H9 (cell line): ENCODE measurements at regions not wholly inside any gene's neighbourhood (a gene's known extent, or its start where the extent isn't known, plus 50 kb on each side); places are given as distances from the start of the nearest gene placed in this dataset.

Source experiments
- DNase-seq: peaks from one replicate; pipeline ENCODE4 v3.0.0-alpha.2; 2017
- H2AFZ ChIP-seq: one replicate; pipeline ENCODE4 v1.6.1; 2013; ENCODE audit warnings: mild to moderate bottlenecking, low read length, control low read depth, moderate library complexity
- H2AK5ac ChIP-seq: 2 replicates; pipeline ENCODE4 v1.6.1; 2013; ENCODE audit warnings: low read length, control low read depth, mixed read lengths; ENCODE audit not compliant: insufficient read length
- H2BK120ac ChIP-seq: one replicate; pipeline ENCODE4 v1.6.1; 2013; ENCODE audit warnings: low read depth, mild to moderate bottlenecking, low read length, control low read depth, inconsistent platforms; ENCODE audit not compliant: poor library complexity, severe bottlenecking
- H2BK12ac ChIP-seq: 2 replicates; pipeline ENCODE4 v1.6.1; 2013; ENCODE audit warnings: low read length, control low read depth, mixed read lengths, low read depth; ENCODE audit not compliant: insufficient read length
- H2BK15ac ChIP-seq: 2 replicates; pipeline ENCODE4 v1.6.1; 2013; ENCODE audit warnings: low read depth, low read length, control low read depth
- H2BK20ac ChIP-seq: one replicate; pipeline ENCODE4 v1.6.1; 2013; ENCODE audit warnings: low read depth, mild to moderate bottlenecking, low read length, control low read depth, inconsistent platforms; ENCODE audit not compliant: poor library complexity, severe bottlenecking
- H2BK5ac ChIP-seq: 2 replicates; pipeline ENCODE4 v1.6.1; 2013; ENCODE audit warnings: low read length, control low read depth, mixed read lengths; ENCODE audit not compliant: insufficient read length
- H3K14ac ChIP-seq: 2 replicates; pipeline ENCODE4 v1.6.1; 2013; ENCODE audit warnings: low read length, control low read depth; ENCODE audit not compliant: insufficient read depth
- H3K18ac ChIP-seq: 2 replicates; pipeline ENCODE4 v1.6.1; 2013; ENCODE audit warnings: low read depth, mild to moderate bottlenecking, mixed read lengths, low read length, control low read depth; ENCODE audit not compliant: insufficient read length
- H3K23ac ChIP-seq: 2 replicates; pipeline ENCODE4 v1.6.1; 2013; ENCODE audit warnings: low read length, control low read depth, mixed read lengths, low read depth; ENCODE audit not compliant: insufficient read length
- H3K23me2 ChIP-seq: 2 replicates; pipeline ENCODE4 v1.6.1; 2013; ENCODE audit warnings: low read depth, mild to moderate bottlenecking, mixed read lengths, low read length, control low read depth; ENCODE audit not compliant: insufficient read length, poor library complexity, severe bottlenecking
- H3K27ac ChIP-seq: 2 replicates; pipeline ENCODE4 v1.5.1; 2013; ENCODE audit warnings: low read length, control low read depth, mixed read lengths, low read depth; ENCODE audit not compliant: insufficient read length
- H3K27me3 ChIP-seq: 2 replicates; pipeline ENCODE4 v1.6.1; 2013; ENCODE audit warnings: low read length, control low read depth, inconsistent platforms; ENCODE audit not compliant: insufficient read depth
- H3K4ac ChIP-seq: 2 replicates; pipeline ENCODE4 v1.6.1; 2013; ENCODE audit warnings: low read depth, mild to moderate bottlenecking, control low read depth, inconsistent platforms, low read length, moderate library complexity
- H3K4me1 ChIP-seq: 2 replicates; pipeline ENCODE4 v1.6.1; 2013; ENCODE audit warnings: low read length, control low read depth, inconsistent platforms; ENCODE audit not compliant: insufficient read depth
- H3K4me2 ChIP-seq: 2 replicates; pipeline ENCODE4 v1.6.1; 2013; ENCODE audit warnings: low read length, control low read depth, mixed read lengths; ENCODE audit not compliant: insufficient read length, insufficient read depth
- H3K56ac ChIP-seq: 2 replicates; pipeline ENCODE4 v1.6.1; 2013; ENCODE audit warnings: low read depth, mild to moderate bottlenecking, mixed read lengths, low read length, control low read depth; ENCODE audit not compliant: insufficient read length
- H3K79me1 ChIP-seq: 2 replicates; pipeline ENCODE4 v1.6.1; 2013; ENCODE audit warnings: low read depth, mild to moderate bottlenecking, moderate library complexity, low read length, control low read depth, inconsistent platforms; ENCODE audit not compliant: insufficient read depth, poor library complexity, severe bottlenecking
- H3K79me2 ChIP-seq: 2 replicates; pipeline ENCODE4 v1.6.1; 2013; ENCODE audit warnings: low read length, control low read depth, inconsistent platforms; ENCODE audit not compliant: insufficient read depth
- H3K9ac ChIP-seq: 2 replicates; pipeline ENCODE4 v1.6.1; 2013; ENCODE audit warnings: low read length, control low read depth, mixed read lengths; ENCODE audit not compliant: insufficient read length; ENCODE audit errors: extremely low read depth
- H3K9me3 ChIP-seq: one replicate; pipeline ENCODE4 v1.6.1; 2013; ENCODE audit warnings: low read depth, low read length, inconsistent platforms; ENCODE audit not compliant: control insufficient read depth
- H3T11ph ChIP-seq: one replicate; pipeline ENCODE4 v1.6.1; 2013; ENCODE audit warnings: mild to moderate bottlenecking, low read length, control low read depth, inconsistent platforms
- H4K20me1 ChIP-seq: one replicate; pipeline ENCODE4 v1.6.1; 2013; ENCODE audit not compliant: control insufficient read depth, insufficient read length, insufficient read depth
- H4K5ac ChIP-seq: 2 replicates; pipeline ENCODE4 v1.6.1; 2013; ENCODE audit warnings: low read depth, mild to moderate bottlenecking, mixed read lengths, low read length, control low read depth; ENCODE audit not compliant: insufficient read length
- H4K8ac ChIP-seq: replicated peaks from 2 replicates; pipeline ENCODE4 v1.6.1; 2013; ENCODE audit warnings: low read length, control low read depth, mixed read lengths, low read depth; ENCODE audit not compliant: insufficient read length
- H4K91ac ChIP-seq: 2 replicates; pipeline ENCODE4 v1.6.1; 2013; ENCODE audit warnings: low read depth, mild to moderate bottlenecking, moderate library complexity, mixed read lengths, low read length, control low read depth; ENCODE audit not compliant: insufficient read length
- H3K27ac Mint-ChIP-seq, 3 experiments: 2 replicates in 2 of 3; 3 replicates in 1 of 3; pipeline ENCODE4 v1.8.0; 2020 to 2021; ENCODE audit warnings: mixed read lengths in 3 of 3, mild to moderate bottlenecking in 1 of 3, moderate library complexity in 1 of 3
- H3K27me3 Mint-ChIP-seq: 2 replicates; pipeline ENCODE4 v1.8.0; 2021; ENCODE audit warnings: low read depth, mild to moderate bottlenecking, moderate library complexity, mixed read lengths
- H3K36me3 Mint-ChIP-seq, 3 experiments: 2 replicates in 2 of 3; 3 replicates in 1 of 3; pipeline ENCODE4 v1.8.0; 2020 to 2021; ENCODE audit warnings: low read depth in 3 of 3, mixed read lengths in 3 of 3; ENCODE audit not compliant: insufficient read depth in 1 of 3
- H3K4me1 Mint-ChIP-seq, 2 experiments: 2 replicates each; pipeline ENCODE4 v1.8.0; 2020; ENCODE audit warnings: mixed read lengths in 2 of 2
- H3K4me3 Mint-ChIP-seq, 2 experiments: 2 replicates in 1 of 2; 3 replicates in 1 of 2; pipeline ENCODE4 v1.8.0; 2020 to 2021; ENCODE audit warnings: mild to moderate bottlenecking in 2 of 2, mixed read lengths in 2 of 2, moderate library complexity in 1 of 2
- H3K9me3 Mint-ChIP-seq, 2 experiments: 2 replicates in 1 of 2; 3 replicates in 1 of 2; pipeline ENCODE4 v1.8.0; 2020; ENCODE audit warnings: mild to moderate bottlenecking in 2 of 2, mixed read lengths in 2 of 2, moderate library complexity in 1 of 2
- TF ChIP-seq, protein P1 (sequence below): fragments of 200-600 bp; sonication (generic); conservative IDR thresholded peaks from 3 replicates; pipeline ENCODE4 v1.8.0; 2021; ENCODE audit warnings: antibody characterized with exemption, mild to moderate bottlenecking

DNA sequence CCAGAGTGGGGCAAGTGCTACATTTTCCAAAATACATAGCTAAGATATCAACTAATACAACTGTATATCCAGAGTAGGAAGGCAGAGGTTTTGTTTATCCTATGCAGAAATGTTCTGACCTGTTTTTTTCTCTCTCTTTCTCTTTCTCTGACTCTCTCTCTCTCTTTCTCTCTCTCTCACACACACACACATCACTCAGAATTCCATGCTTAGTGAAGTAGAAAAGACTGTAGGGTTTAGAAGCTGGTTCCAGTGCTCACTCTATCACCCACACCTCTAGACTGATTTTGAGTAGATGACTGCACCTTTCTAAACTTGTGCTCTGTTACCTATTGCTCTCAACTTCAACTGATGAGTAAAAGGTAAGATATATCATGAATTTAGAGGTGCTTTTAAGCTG lies 356.7 kb downstream of the LRIG3 start:
- H2AK5ac ChIP-seq: no peak overlapping the region
- H2BK5ac ChIP-seq: no peak overlapping the region
- H3K27me3 ChIP-seq: no peaks in the 10 kb centered on the region
- Mint-ChIP-seq H3K27me3 (no peaks in the 10 kb centered on the region), H3K27ac (no peak overlapping the region), H3K4me3 (no peak overlapping the region), H3K4me1 (no peaks in the 10 kb centered on the region), H3K36me3 (no peaks in the 10 kb centered on the region), H3K9me3 (peaks cover 0 to 3% of the 10 kb centered on the region in 2 experiments; a peak in 1 of 5 replicates)
- H4K91ac ChIP-seq: no peak overlapping the region
- H3T11ph ChIP-seq: no peak overlapping the region
- no peak overlapping the region for H2BK120ac ChIP-seq
- H4K8ac ChIP-seq: no peak overlapping the region
- H4K5ac ChIP-seq: no peak overlapping the region
- H3K9me3 ChIP-seq: no peaks in the 10 kb centered on the region
- H2AFZ ChIP-seq: no peak overlapping the region
- H3K9ac ChIP-seq: no peak overlapping the region
- DNase-seq: no peak
- H4K20me1 ChIP-seq: no peaks in the 10 kb centered on the region
- H3K79me2 ChIP-seq: no peaks in the 10 kb centered on the region
- no peak overlapping the region for H2BK12ac ChIP-seq
- no peak overlapping the region for H2BK15ac ChIP-seq
- TF ChIP-seq, protein P1, sequence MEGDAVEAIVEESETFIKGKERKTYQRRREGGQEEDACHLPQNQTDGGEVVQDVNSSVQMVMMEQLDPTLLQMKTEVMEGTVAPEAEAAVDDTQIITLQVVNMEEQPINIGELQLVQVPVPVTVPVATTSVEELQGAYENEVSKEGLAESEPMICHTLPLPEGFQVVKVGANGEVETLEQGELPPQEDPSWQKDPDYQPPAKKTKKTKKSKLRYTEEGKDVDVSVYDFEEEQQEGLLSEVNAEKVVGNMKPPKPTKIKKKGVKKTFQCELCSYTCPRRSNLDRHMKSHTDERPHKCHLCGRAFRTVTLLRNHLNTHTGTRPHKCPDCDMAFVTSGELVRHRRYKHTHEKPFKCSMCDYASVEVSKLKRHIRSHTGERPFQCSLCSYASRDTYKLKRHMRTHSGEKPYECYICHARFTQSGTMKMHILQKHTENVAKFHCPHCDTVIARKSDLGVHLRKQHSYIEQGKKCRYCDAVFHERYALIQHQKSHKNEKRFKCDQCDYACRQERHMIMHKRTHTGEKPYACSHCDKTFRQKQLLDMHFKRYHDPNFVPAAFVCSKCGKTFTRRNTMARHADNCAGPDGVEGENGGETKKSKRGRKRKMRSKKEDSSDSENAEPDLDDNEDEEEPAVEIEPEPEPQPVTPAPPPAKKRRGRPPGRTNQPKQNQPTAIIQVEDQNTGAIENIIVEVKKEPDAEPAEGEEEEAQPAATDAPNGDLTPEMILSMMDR: no peak
- no peak overlapping the region for H2BK20ac ChIP-seq
- no peak overlapping the region for H3K23ac ChIP-seq
- H3K27ac ChIP-seq: no peak overlapping the region
- no peak overlapping the region for H3K18ac ChIP-seq
- H3K4ac ChIP-seq: no peak overlapping the region
- no peak overlapping the region for H3K14ac ChIP-seq
- H3K4me2 ChIP-seq: no peak overlapping the region
- H3K23me2 ChIP-seq: no peaks in the 10 kb centered on the region
- no peak overlapping the region for H3K56ac ChIP-seq
- no peaks in the 10 kb centered on the region for H3K4me1 ChIP-seq
- H3K79me1 ChIP-seq: no peaks in the 10 kb centered on the region
